ENCODE measurements at regions not wholly inside any gene's neighbourhood (a gene's known extent, or its start where the extent isn't known, plus 50 kb on each side); places are given as distances from the start of the nearest gene placed in this dataset.

DNA sequence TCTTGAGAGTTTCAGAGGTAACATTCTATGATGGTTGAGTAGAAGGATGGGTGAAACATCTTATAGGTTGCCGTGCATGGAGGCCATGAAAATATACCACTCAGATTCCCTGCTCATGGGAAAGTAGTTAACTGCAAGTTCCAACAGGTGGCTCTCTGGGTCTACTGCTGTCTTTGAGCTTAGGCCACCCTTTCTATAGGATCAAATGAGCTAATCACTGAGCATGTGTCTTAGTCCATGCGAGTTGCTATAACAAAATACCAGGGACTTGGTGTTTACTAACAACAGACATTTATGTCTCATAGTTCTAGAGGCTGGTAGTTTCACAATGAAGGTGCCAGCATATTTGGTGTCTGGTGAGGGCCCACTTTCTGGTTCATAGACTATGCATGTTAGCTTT lies 144.8 kb upstream of the UNC5C start:
- Histone ChIP-seq H3K9ac (ENCODE audit: low read length) (no peak overlapping the region), H3K79me2 (replicated peaks; ENCODE audit: insufficient read depth, low read length) (no peaks in the 10 kb centered on the region), H3F3A (ENCODE audit: insufficient read depth, low read length, poor library complexity, severe bottlenecking) (no peaks in the 10 kb centered on the region), H3K9me2 (ENCODE audit: insufficient read depth, low read length) (no peaks in the 10 kb centered on the region), H3K4me2 (ENCODE audit: low read length) (no peak overlapping the region), H3K4me3 (ENCODE audit: low read length) (no peak overlapping the region), H3K36me3 (ENCODE audit: insufficient read depth, low read length) (no peaks in the 10 kb centered on the region), H3K27me3 (ENCODE audit: insufficient read depth, low read depth, low read length) (no peaks in the 10 kb centered on the region), H2AFZ (ENCODE audit: low read depth, low read length) (no peak overlapping the region), H3K27ac (ENCODE audit: low read length) (no peak overlapping the region), H3K9me3 (ENCODE audit: low read length) (no peaks in the 10 kb centered on the region), H4K20me1 (ENCODE audit: insufficient read depth) (no peaks in the 10 kb centered on the region)
- no peak for TF ChIP-seq TAF1 (IDR thresholded peaks at IDR 0.05; ENCODE audit: low read depth)
- no peak for TF ChIP-seq SMC3 (conservative IDR thresholded peaks at IDR 0.05; ENCODE audit: poor library complexity)
- no peak for TF ChIP-seq POLR2AphosphoS5 (IDR thresholded peaks at IDR 0.05)
- no peak for TF ChIP-seq EP300 (conservative IDR thresholded peaks at IDR 0.05; ENCODE audit: poor library complexity, severe bottlenecking)
- no peak for TF ChIP-seq RAD21 (conservative IDR thresholded peaks at IDR 0.05)
- no peak for TF ChIP-seq MXI1 (conservative IDR thresholded peaks at IDR 0.05; ENCODE audit: poor library complexity, severe bottlenecking)
- TF ChIP-seq, protein P1, sequence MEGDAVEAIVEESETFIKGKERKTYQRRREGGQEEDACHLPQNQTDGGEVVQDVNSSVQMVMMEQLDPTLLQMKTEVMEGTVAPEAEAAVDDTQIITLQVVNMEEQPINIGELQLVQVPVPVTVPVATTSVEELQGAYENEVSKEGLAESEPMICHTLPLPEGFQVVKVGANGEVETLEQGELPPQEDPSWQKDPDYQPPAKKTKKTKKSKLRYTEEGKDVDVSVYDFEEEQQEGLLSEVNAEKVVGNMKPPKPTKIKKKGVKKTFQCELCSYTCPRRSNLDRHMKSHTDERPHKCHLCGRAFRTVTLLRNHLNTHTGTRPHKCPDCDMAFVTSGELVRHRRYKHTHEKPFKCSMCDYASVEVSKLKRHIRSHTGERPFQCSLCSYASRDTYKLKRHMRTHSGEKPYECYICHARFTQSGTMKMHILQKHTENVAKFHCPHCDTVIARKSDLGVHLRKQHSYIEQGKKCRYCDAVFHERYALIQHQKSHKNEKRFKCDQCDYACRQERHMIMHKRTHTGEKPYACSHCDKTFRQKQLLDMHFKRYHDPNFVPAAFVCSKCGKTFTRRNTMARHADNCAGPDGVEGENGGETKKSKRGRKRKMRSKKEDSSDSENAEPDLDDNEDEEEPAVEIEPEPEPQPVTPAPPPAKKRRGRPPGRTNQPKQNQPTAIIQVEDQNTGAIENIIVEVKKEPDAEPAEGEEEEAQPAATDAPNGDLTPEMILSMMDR (IDR thresholded peaks at IDR 0.05; ENCODE audit: poor library complexity, severe bottlenecking) = no peak
- TF ChIP-seq REST (IDR thresholded peaks at IDR 0.05; ENCODE audit: borderline replicate concordance) = no peak
- TF ChIP-seq EZH2 (IDR thresholded peaks at IDR 0.05; ENCODE audit: borderline replicate concordance, insufficient read depth, low read length, poor library complexity, severe bottlenecking) = no peak

- H3K9ac ChIP-seq (ENCODE audit: low read length) = no peak overlapping the region
- no peak for TF ChIP-seq POLR2AphosphoS5 (IDR thresholded peaks at IDR 0.05)
- no peak for TF ChIP-seq TAF1 (IDR thresholded peaks at IDR 0.05; ENCODE audit: low read depth)
- TF ChIP-seq REST (IDR thresholded peaks at IDR 0.05; ENCODE audit: borderline replicate concordance) = no peak
- TF ChIP-seq MXI1 (conservative IDR thresholded peaks at IDR 0.05; ENCODE audit: poor library complexity, severe bottlenecking) = no peak
- TF ChIP-seq SMC3 (conservative IDR thresholded peaks at IDR 0.05; ENCODE audit: poor library complexity) = no peak
- no peaks in the 10 kb centered on the region for H3K36me3 ChIP-seq (ENCODE audit: insufficient read depth, low read length)
- H4K20me1 ChIP-seq (ENCODE audit: insufficient read depth) = no peaks in the 10 kb centered on the region
- no peak overlapping the region for H3K27ac ChIP-seq (ENCODE audit: low read length)
- H3K27me3 ChIP-seq (ENCODE audit: insufficient read depth, low read depth, low read length) = no peaks in the 10 kb centered on the region
- no peak overlapping the region for H3K4me3 ChIP-seq (ENCODE audit: low read length)
- no peaks in the 10 kb centered on the region for H3K9me3 ChIP-seq (ENCODE audit: low read length)
- H3K9me2 ChIP-seq (ENCODE audit: insufficient read depth, low read length) = no peaks in the 10 kb centered on the region
- no peak overlapping the region for H3K4me2 ChIP-seq (ENCODE audit: low read length)
- no peaks in the 10 kb centered on the region for H3K79me2 ChIP-seq (replicated peaks; ENCODE audit: insufficient read depth, low read length)
- H2AFZ ChIP-seq (ENCODE audit: low read depth, low read length) = no peak overlapping the region
- no peaks in the 10 kb centered on the region for H3F3A ChIP-seq (ENCODE audit: insufficient read depth, low read length, poor library complexity, severe bottlenecking)
Observed at GRCh38 chr4:95676190-95676589, 127.4 kb upstream of the UNC5C start.

All from neural cell (in vitro differentiated cells).